CD4-positive, alpha-beta T cell treated with Interleukin-17A for 4 hours (primary cell): ENCODE measurements at regions not wholly inside any gene's neighbourhood (a gene's known extent, or its start where the extent isn't known, plus 50 kb on each side); places are given as distances from the start of the nearest gene placed in this dataset.
"Not testable (repeated sequence)": the region's sequence is repeated elsewhere in the genome, so short reads cannot be mapped to it uniquely, and the experiment has no call there.

Source experiments
- DNase-seq: peaks from one replicate; pipeline ENCODE4 v3.0.0-alpha.2; 2020; ENCODE audit warnings: mixed read lengths

DNA sequence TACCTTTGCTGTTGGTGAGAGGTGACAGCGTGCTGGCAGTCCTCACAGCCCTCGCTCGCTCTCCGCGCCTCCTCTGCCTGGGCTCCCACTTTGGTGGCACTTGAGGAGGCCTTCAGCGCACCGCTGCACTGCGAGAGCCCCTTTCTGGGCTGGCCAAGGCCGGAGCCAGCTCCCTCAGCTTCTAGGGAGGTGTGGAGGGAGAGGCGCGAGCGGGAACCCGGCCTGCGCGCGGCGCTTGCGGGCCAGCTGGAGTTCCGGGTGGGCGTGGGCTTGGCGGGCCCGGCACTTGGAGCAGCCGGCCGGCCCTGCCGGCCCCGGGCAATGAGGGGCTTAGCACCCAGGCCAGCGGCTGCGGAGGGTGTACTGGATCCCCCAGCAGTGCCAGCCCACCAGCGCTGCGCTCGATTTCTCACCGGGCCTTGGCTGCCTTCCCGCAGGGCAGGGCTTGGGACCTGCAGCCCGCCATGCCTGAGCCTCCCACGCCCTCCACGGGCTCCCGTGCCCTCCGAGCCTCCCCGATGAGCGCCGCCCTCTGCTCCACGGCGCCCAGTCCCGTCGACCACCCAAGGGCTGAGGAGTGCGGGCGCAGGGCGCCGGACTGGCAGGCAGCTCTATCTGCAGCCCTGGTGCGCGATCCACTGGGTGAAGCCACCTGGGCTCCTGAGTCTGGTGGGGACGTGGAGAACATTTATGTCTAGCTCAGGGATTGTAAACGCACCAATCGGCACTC, 700.3 kb downstream of the CDH18 start:
- not testable (repeated sequence) for DNase-seq

GRCh38 chr5:19288311-19288710, 699.7 kb downstream of the CDH18 start:
- DNase-seq: not testable (repeated sequence)

DNA sequence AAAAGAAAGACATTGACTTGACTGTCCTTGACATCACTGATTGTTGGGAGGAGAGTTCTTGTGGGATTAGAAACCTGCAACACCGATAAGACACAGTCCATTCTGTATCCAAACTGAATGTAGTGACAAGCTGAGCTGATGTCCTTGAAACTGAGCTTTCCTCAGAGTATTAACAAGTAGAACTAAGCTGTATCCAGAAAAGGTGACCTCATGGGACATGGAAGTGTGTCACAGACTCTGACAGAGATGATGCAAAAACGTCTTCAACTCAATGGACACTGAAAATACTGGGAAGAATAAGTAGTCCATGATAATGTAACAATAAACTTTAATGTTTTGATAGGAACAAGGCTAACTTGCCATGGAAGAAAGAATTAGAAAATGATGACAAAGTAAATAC, 690.1 kb downstream of the CDH18 start:
- DNase-seq: no peak

GRCh38 chr5:19301271-19301670, 686.7 kb downstream of the CDH18 start:
- DNase-seq: no peak

DNA sequence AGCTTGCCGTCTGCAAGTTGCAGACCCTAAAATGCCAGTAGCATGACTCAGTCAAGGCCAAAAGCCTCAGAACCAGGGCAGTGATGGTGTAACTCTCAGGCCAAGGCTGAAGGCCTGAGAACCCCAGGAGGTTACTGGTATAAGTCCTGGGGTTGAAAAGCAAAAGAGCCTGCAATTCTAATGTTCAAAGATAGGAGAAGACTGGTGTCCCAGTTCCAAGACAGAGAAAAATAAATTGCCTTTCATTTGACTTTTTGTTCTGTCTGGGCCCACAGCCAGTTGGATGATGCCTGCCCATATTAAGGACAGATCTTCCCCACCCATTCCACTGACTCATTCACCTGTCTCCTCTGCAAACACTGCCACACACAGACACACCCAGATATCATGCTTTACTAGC, 673.2 kb downstream of the CDH18 start:
- DNase-seq: no peak

DNA sequence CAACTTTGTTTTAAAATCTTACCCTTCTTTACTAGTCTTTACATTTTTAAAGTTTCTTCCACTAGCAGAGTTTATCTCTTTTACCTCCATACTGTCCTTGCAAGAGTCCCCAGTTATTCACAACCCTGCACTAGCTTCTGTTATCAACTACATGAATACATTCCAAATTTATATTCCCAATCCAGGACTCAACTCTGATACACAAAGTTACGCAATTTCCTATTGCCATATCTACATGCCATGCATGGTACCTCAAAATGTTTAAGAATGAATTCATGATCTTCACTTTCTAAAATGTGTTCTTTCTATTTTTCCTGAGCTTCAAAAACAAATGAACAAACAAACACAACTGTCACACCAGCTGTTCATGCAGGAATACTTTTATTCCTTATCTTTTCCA, 668.7 kb downstream of the CDH18 start:
- no peak for DNase-seq

GRCh38 chr5:19322716-19323485, 665.1 kb downstream of the CDH18 start:
- DNase-seq: no peak

- no peak for DNase-seq
Measured at GRCh38 chr5:19334278-19334677, 653.7 kb downstream of the CDH18 start.

- no peak for DNase-seq
Measured at GRCh38 chr5:19342942-19343341, 645.1 kb downstream of the CDH18 start.

DNA sequence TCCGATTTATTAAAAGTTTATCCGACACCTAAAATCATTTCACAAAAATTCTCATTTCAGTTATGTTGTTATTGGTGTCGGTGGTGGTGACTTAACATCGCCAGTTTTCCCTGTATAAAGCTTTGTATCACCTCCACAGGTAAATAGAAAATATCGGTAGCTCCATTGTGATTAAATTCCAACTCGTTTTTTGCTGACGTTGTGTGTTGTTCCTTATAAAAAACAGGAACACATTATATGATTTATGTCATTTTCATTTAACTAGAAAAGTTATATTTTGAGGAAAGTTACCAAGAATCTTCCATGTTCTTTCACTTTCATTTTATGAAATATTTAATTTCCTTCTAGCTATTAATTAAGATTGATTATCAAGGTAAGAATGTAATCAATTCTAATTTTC, 635.9 kb downstream of the CDH18 start:
- DNase-seq: no peak

GRCh38 chr5:19369048-19369447, 619.0 kb downstream of the CDH18 start:
- no peak for DNase-seq

GRCh38 chr5:19369561-19369960, 618.4 kb downstream of the CDH18 start:
- no peak for DNase-seq

DNA sequence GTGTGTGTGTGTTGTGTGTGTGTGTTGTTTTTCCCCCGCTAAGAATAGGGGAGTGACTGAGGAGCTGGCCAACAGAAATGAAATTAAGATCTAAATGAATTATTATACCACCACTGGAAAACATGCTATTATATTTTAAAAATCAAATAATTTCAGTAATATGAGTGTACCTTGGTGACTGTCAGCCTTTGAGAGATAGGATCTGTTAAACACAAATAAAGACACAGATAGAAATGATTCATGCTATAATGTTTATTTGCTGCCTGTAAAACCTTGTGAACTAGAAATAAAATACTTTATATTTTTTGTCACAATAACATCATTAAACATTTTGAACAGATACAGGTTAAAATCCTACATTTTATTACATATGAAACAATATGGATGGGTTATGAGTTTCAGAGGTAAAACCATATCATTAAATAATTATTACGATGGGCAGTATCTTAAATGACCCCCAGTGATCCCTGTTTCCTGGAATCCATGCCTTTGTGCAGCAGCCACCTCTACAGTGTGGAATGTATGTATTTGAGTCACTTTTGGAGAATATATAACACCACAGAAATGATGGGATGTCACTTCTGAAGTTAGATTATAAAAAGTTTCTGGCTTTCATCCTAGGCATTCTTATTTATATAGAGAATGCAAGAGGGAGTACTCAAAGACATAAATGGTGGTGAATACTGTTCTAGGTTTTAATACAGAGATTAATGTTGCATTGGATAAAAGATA, 617.2 kb downstream of the CDH18 start:
- no peak for DNase-seq

GRCh38 chr5:19388391-19388790, 599.6 kb downstream of the CDH18 start:
- DNase-seq: no peak

DNA sequence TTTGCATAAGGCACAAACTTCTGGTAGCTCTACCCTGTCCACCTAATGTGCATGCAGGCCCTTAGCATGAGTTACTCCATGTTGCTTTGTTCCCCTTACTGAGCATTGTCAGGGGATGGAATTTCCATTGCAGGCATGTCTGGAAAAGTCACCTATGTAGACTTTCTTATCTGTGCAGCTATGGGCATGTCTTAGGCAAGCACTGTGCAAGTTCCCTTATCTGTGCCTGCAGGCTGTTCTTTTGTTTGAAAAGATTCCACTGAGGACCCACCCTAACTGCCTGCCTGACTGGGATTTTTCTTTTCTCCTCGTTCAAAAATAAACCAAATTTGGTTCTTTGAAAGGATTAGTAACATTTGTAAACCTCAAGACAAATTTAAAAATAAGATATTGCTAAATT, 587.0 kb downstream of the CDH18 start:
- no peak for DNase-seq

DNA sequence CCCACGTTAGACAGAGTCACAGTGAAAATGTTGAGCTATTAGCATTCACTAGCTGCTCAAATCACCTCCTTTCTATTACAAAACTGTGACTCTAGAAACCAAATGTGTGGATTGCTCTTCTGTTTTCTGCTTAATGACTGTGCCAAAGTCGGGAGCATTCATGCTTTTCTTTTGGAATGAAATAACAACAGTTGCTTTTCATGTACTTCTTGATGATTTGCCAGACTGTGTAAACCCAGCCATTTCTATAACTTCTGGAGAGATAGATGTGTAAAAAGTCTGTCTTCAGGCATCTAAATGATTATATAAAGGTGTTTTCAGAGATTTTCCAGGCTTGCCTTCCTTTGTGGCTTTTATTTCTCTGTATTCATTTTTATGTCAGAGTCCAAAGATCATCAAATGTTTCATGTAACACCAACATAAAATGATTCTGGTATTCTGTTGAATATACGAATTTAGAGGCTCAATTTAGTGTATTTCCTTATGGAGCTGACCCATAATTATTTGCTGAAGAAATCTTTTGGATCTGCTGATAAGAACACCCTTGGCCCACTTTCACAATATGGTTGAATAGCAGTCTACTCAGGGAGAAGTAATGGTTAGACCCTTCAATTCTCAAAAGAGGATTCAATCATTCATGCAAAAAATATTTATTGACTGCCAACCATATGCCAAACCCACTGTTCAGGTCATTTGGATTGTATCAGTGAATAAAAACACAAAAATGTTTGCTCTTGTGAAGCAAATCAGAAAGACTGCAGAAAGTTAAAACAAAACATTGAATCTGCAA, 581.2 kb downstream of the CDH18 start:
- no peak for DNase-seq

- DNase-seq: no peak
Measured at GRCh38 chr5:19408149-19408548, 579.9 kb downstream of the CDH18 start.

GRCh38 chr5:19411936-19412335, 576.1 kb downstream of the CDH18 start:
- DNase-seq: no peak
